Heart right ventricle (tissue), 16 donors: ENCODE measurements at regions not wholly inside any gene's neighbourhood (a gene's known extent, or its start where the extent isn't known, plus 50 kb on each side); places are given as distances from the start of the nearest gene placed in this dataset.

ENCODE experiments used
- ATAC-seq, 8 donors: fragments of 200-7000 bp; cut with Tn5 transposase; one replicate each; pipeline ENCODE4 v1.9.1; 2020; ENCODE audit warnings: mild to moderate bottlenecking in 8 of 8, moderate library complexity in 8 of 8, moderate number of reproducible peaks in 1 of 8
- DNase-seq, 2 donors: peaks; one replicate each; pipeline ENCODE4 v3.0.0-alpha.2; 2020
- H3K27ac ChIP-seq, 10 donors: fragments of 200-600 bp; sonication (generic) in 2 of 10; one replicate each; pipeline versions ENCODE4 v1.5.0 to v1.8.0; 2020 to 2022; ENCODE audit warnings: mild to moderate bottlenecking in 3 of 10
- H3K27me3 ChIP-seq, 7 donors: fragments of 200-600 bp; one replicate each; pipeline ENCODE4 v1.8.0; 2021 to 2022; ENCODE audit warnings: mild to moderate bottlenecking in 2 of 7
- H3K36me3 ChIP-seq, 9 donors: fragments of 200-600 bp; sonication (generic) in 1 of 9; one replicate each; pipeline versions ENCODE4 v1.5.0 to v1.8.0; 2020 to 2022; ENCODE audit warnings: mild to moderate bottlenecking in 2 of 9
- H3K4me1 ChIP-seq, 9 donors: fragments of 200-600 bp; sonication (generic) in 1 of 9; one replicate each; pipeline versions ENCODE4 v1.5.0 to v1.8.0; 2020 to 2022; ENCODE audit warnings: mild to moderate bottlenecking in 4 of 9
- H3K4me3 ChIP-seq, 10 donors: fragments of 200-600 bp; sonication (generic) in 2 of 10; one replicate each; pipeline versions ENCODE4 v1.5.0 to v1.8.0; 2020 to 2022; ENCODE audit warnings: mild to moderate bottlenecking in 7 of 10, moderate library complexity in 2 of 10
- H3K9me3 ChIP-seq, 11 donors: fragments of 200-600 bp in 10 of 11; sonication (generic) in 2 of 11; one replicate each; pipeline versions ENCODE4 v1.5.0 to v1.8.0; 2013 to 2022; ENCODE audit warnings: mild to moderate bottlenecking in 2 of 11, control low read depth in 1 of 11, moderate library complexity in 1 of 11
- WGBS, 2 donors: extraction: QIAGEN DNeasy Blood & Tissue Kit; methylation state at CpG; one replicate each; pipeline ENCODE4 v1.1.7; 2013; ENCODE audit warnings: inconsistent platforms in 1 of 2; 5-methylcytosine and 5-hydroxymethylcytosine counted together
- intact Hi-C, 10 donors: fragments of 100-400 bp; cut with DNase I; formaldehyde crosslinking; loops; one replicate each; pipeline versions ENCODE4 v1.11.1 to v1.14.2; 2022
- TF ChIP-seq, protein P1 (sequence below), 9 donors: fragments of 200-600 bp; sonication (generic) in 2 of 9; IDR thresholded peaks; one replicate each; pipeline versions ENCODE4 v1.5.0 to v1.8.0; 2021 to 2022; ENCODE audit warnings: antibody characterized with exemption in 9 of 9, mild to moderate bottlenecking in 5 of 9, moderate library complexity in 1 of 9
- donor health status: Arrhythmogenic right ventricular cardiomyopathy.
- donor health status: ischemic (EF 13 %, LVEDD 7.1; RV severe dilation, severe dysfunction).
- donor health status: healthy with polysubstance abuse.
- donor health status: DM: no; HTN: yes; CAD: no.
- donor health status: DM: no; HTN: no; CAD: no.
- donor health status: ischemic (EF 25% LVEDD 6.9; RV normal size, moderate dysfunction).
- donor health status: ischemic (EF 25% LVEDD 5.7; RV mildly dilated, moderate dysfunction).
- donor health status: healthy.
- donor health status: DM: yes; HTN: yes; CAD: no.
- donor health status: Ischemic cardiomyopathy.
- donor health status: ischemic (EF 35%, LVEDD 5.7; RV mildly dilated, moderate dysfunction).
- donor health status: nonischemic (EF 11% LVEDD 7.7; RV severe dilation, severe dysfunction).
- donor health status: DM: yes; HTN: yes; CAD: no.
- donor health status: PGD.
- donor health status: ischemic (EF 29% LVEDD 5.4; RV normal size, mild dysfunction).
- donor health status: nonischemic (EF 23%, LVEDD 6.1; RV moderate dilation, normal function).

DNA sequence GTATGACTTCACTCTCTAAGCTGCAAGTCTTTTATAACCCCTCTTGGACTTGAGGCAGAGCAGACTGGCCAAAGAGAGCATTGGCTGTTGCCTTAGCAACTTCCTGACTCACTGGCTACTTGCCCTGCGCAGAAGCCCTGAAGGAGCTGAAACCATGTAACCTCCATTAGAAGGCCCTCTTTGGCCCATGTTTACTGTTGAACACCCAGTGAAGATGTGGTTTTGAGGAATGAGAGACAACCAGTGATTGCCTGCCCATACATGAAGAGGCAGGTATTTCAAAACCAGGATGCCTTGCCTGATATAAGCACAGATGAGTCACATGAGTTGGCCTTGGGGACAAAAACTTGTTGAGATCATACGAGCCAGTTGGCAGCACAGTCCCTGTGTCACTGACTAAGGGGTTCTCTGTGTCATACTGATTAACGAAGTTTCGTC lies 182.5 kb downstream of the EDN1 start:
- TF ChIP-seq, protein P1, sequence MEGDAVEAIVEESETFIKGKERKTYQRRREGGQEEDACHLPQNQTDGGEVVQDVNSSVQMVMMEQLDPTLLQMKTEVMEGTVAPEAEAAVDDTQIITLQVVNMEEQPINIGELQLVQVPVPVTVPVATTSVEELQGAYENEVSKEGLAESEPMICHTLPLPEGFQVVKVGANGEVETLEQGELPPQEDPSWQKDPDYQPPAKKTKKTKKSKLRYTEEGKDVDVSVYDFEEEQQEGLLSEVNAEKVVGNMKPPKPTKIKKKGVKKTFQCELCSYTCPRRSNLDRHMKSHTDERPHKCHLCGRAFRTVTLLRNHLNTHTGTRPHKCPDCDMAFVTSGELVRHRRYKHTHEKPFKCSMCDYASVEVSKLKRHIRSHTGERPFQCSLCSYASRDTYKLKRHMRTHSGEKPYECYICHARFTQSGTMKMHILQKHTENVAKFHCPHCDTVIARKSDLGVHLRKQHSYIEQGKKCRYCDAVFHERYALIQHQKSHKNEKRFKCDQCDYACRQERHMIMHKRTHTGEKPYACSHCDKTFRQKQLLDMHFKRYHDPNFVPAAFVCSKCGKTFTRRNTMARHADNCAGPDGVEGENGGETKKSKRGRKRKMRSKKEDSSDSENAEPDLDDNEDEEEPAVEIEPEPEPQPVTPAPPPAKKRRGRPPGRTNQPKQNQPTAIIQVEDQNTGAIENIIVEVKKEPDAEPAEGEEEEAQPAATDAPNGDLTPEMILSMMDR (IDR thresholded peaks at IDR 0.05): no peak
- WGBS, 2 donors: 60 to 62% methylated on average over 4 of the region's 4 CpGs
- ATAC-seq (peak; percentile 58 to 87 (median 80)), DNase-seq (peak; percentile 20 to 25)
- Histone ChIP-seq H3K27ac (peak overlapping the region in 5 of 10 donors; percentile 3 to 62 (median 31)), H3K4me3 (no peak overlapping the region), H3K27me3 (no peaks in the 10 kb centered on the region), H3K36me3 (no peaks in the 10 kb centered on the region), H3K4me1 (peaks cover 0 to 15% (median 7%) of the 10 kb centered on the region in 9 donors), H3K9me3 (no peaks in the 10 kb centered on the region)
- intact Hi-C loops: no loop called here

DNA sequence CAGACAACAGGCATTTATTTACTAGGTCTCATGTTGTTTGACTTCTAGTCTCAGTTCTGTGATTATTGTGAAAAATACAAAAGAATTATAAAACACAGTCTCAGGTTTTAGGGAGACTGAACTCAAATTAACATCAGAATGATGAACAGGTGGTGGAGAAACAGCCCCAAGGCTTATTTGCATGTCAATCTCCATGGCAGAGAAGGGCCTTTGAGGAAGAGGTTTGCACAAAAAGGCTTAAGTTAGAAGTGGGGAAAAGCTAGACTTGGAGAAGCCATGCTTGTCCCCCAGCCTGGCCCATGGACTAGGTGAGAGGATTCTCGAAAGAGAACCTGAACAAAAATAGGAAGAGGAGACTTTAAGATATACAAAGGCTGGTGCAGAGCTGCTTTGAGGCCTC lies 183.3 kb downstream of the EDN1 start:
- peaks cover 0 to 7% (median 0%) of the 10 kb centered on the region in 9 donors for H3K4me1 ChIP-seq
- H3K36me3 ChIP-seq: no peaks in the 10 kb centered on the region
- H3K9me3 ChIP-seq: no peaks in the 10 kb centered on the region
- WGBS, 2 donors: 58 to 76% methylated on average over 1 of the region's 1 CpG
- H3K27ac ChIP-seq: no peak overlapping the region
- H3K27me3 ChIP-seq: no peaks in the 10 kb centered on the region
- H3K4me3 ChIP-seq: no peak overlapping the region
- ATAC-seq (no peak), DNase-seq (no peak)
- intact Hi-C loops: no loop called here
- TF ChIP-seq, protein P1 (IDR thresholded peaks at IDR 0.05): no peak

- Histone ChIP-seq H3K4me1 (peaks cover 0 to 7% (median 0%) of the 10 kb centered on the region in 9 donors), H3K36me3 (no peaks in the 10 kb centered on the region), H3K9me3 (no peaks in the 10 kb centered on the region), H3K27me3 (no peaks in the 10 kb centered on the region), H3K4me3 (no peak overlapping the region), H3K27ac (no peak overlapping the region)
- intact Hi-C loops: no loop called here
- DNase-seq (no peak), ATAC-seq (peak in 2 of 8 donors; percentile 24 to 50)
- TF ChIP-seq, protein P1 (IDR thresholded peaks at IDR 0.05): no peak
- 74 to 76% methylated on average over 7 of the region's 7 CpGs for WGBS, 2 donors
Observed at GRCh38 chr6:12474167-12475140, 184.3 kb downstream of the EDN1 start.

- Histone ChIP-seq H3K36me3 (no peaks in the 10 kb centered on the region), H3K4me1 (peaks cover 0 to 7% (median 0%) of the 10 kb centered on the region in 9 donors), H3K27ac (no peak overlapping the region), H3K27me3 (no peaks in the 10 kb centered on the region), H3K9me3 (no peaks in the 10 kb centered on the region), H3K4me3 (no peak overlapping the region)
- ATAC-seq (no peak), DNase-seq (no peak)
- TF ChIP-seq, protein P1 (IDR thresholded peaks at IDR 0.05): no peak
- intact Hi-C loops: no loop called here
Observed at GRCh38 chr6:12476484-12476883, 186.3 kb downstream of the EDN1 start.
